GM12864 (cell line): ENCODE measurements at regions not wholly inside any gene's neighbourhood (a gene's known extent, or its start where the extent isn't known, plus 50 kb on each side); places are given as distances from the start of the nearest gene placed in this dataset.

Experiments
- DNase-seq: peaks from one replicate; pipeline ENCODE4 v3.0.0-alpha.2; 2011; ENCODE audit warnings: low read depth
- H3K4me3 ChIP-seq: 2 replicates; pipeline ENCODE4 v1.5.1; 2011; ENCODE audit warnings: mild to moderate bottlenecking, low read depth, low read length, control low read depth
- CTCF ChIP-seq: IDR thresholded peaks from 2 replicates; pipeline ENCODE4 v1.5.1; 2011; ENCODE audit warnings: low read depth, mild to moderate bottlenecking, moderate library complexity, low read length, control low read depth, inconsistent platforms; ENCODE audit errors: missing control alignments

- H3K4me3 ChIP-seq = no peak overlapping the region
- no peak for DNase-seq
- no peak for TF ChIP-seq CTCF
Observed at GRCh38 chr10:52539463-52539862, 225.4 kb downstream of the DKK1 start.

- no peak for TF ChIP-seq CTCF
- DNase-seq = no peak
- no peak overlapping the region for H3K4me3 ChIP-seq
Observed at GRCh38 chr10:52540479-52540984, 226.5 kb downstream of the DKK1 start.

GRCh38 chr10:52541006-52541473, 227.0 kb downstream of the DKK1 start:
- TF ChIP-seq CTCF = no peak
- no peak overlapping the region for H3K4me3 ChIP-seq
- DNase-seq = no peak

- DNase-seq = no peak
- H3K4me3 ChIP-seq = no peak overlapping the region
- no peak for TF ChIP-seq CTCF
Observed at GRCh38 chr10:52542906-52543305, 228.8 kb downstream of the DKK1 start.

- no peak for DNase-seq
- H3K4me3 ChIP-seq = no peak overlapping the region
- TF ChIP-seq CTCF = no peak
Observed at GRCh38 chr10:52551046-52551445, 221.5 kb downstream of the MBL2 start.

GRCh38 chr10:52558090-52558489, 214.5 kb downstream of the MBL2 start:
- TF ChIP-seq CTCF = no peak
- no peak overlapping the region for H3K4me3 ChIP-seq
- DNase-seq = no peak

- no peak overlapping the region for H3K4me3 ChIP-seq
- TF ChIP-seq CTCF = no peak
- no peak for DNase-seq
Observed at GRCh38 chr10:52561322-52561721, 211.3 kb downstream of the MBL2 start.
